Frontal cortex (tissue), 3 donors: ENCODE measurements at regions not wholly inside any gene's neighbourhood (a gene's known extent, or its start where the extent isn't known, plus 50 kb on each side); places are given as distances from the start of the nearest gene placed in this dataset.

ENCODE experiments used
- DNase-seq, 2 donors: peaks; one replicate each; pipeline ENCODE4 v3.0.0; 2012; ENCODE audit warnings: low spot score in 2 of 2
- FAIRE-seq: peaks from 2 replicates; lab custom pipeline; 2012; peaks lifted over from hg19 to GRCh38; lab: Jason Lieb, UNC
- donor health status: control.
- donor health status: control.
- donor health status: control.

DNA sequence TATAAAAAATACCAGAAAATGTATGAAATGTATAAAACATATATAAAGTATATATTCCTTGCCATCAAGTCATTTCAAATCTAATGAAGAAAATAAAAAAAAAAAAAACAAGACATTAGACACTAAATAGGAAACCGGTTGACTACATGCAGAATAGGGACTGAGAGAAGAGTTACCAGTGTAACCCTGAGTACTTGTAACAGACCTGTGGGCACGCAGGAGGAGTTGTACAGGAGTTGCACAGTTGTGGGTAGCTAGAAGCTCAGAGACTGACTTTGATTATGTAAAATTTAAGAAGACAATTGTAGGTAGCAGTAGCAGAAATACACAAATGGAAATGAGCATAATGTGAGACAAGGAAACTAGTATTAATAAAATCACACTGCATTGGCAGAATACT is 112.4 kb upstream of the DST start:
- DNase-seq (no peak), FAIRE-seq (no peak)

DNA sequence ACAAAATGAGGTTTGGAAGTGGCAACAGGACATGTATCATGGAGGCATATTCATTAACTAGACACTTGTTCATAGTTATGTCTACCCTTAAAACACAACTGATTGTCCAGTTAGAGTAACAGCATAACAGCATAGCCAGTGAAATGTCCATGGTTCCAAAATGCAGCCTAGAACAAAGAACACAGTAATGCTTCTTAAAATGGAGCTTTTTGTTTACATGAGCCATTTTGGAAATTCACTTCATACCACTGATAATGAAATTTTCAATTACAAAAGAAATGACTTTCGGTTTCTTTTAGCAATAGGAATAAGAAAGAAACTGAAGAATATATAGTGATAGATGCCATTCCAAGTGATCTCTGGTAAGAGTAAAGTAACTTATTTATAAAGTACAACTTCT is 111.1 kb upstream of the DST start:
- FAIRE-seq (peak; percentile 79), DNase-seq (no peak)

DNA sequence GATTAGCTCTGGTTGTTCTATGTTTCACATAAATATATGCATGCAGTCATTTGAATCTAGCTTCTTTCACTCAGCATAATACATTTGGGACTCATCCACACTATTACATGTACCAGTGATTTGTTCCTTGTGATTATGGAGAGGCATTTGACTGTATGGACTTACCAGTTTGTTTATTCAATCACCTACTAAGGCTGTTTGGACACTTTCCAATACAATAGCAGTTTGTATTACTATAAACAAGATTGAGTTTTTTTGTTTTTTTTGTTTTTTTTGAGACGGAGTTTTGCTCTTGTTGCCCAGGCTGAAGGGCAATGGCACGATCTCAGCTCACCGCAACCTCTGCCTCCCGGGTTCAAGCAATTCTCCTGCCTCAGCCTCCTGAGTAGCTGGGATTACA is 109.8 kb upstream of the DST start:
- no peak for DNase-seq
- no peak for FAIRE-seq

DNA sequence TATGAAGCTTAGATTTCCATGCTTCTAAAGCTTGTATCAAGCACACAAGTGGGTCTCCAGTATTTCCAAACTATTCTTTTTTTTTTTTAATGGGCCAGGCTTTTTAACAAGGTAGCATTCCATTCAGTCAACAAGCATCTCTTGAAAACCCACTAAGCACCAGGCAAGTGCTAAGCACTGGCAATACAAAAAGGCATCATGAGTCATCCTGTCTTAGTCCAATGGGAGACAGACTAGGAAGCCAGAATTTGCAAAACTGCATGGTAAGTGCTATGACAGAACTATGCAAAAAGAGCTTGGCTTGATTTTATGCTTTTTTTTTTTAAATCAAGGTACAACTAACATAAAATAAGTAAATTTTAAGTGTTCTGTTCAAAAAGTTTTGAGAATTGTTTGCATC is 109.3 kb upstream of the DST start:
- no peak for DNase-seq
- FAIRE-seq = no peak

DNA sequence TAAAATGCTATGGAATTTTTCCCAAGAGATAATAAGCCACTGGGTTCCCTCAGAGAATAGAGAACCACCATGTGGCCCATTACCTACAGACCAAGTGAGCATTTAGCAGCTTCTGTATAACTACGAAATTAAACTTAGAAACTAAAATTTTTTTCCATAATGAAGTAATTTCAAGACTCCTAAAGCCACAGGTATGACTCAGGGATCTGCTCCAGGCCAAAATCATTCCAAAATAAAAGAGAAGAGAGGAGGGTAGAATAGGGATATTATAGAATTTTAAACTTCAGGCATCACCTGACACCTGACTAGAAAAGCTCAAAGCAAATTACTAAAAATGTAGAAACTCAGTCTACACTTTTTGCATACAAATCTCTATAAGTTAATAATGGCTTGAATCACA is 108.9 kb upstream of the DST start:
- FAIRE-seq (no peak), DNase-seq (no peak)

DNA sequence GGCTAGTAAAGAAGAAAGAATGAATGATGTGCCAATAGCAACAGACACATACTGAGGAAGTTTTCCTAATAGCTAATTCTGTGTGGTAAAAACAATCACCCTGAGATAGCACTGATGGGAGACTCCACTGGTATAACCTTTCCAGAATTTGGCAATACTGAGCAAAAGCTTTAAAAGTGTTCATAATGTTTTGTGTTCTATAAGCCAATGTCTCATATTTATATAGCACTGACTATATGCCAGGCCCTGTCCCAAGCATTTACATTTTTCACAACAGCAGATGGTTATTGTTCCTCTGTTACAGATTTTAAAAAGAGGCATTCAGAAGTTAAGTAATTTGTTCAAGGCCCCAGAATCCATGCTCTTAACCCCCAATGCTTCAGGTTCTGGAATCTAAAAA is 108.0 kb upstream of the DST start:
- FAIRE-seq (no peak), DNase-seq (no peak)

DNA sequence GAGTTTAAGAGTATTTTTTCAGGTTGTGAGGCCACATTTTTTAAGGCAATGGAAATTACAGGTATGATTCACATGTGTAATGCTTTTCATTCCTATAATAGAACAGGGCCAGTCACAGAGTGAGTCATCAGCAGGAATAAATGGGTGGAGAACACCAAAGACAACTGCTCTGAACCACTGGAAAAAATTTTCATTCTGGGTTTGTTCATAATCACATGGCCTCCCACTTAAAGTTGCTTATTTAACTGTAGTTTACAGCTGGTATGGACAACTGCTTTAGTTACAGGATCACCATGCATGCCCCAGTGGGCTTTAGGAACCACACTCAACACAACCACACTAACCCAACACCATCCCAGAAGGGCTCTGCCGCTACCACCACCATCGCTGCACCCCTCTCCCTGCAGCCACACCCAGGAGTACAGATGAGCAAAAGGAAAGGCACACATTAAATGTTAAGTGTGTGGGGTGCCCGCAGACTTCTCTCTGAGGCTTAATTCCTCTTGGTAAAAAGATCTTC is 107.0 kb upstream of the DST start:
- DNase-seq (no peak), FAIRE-seq (no peak)

DNA sequence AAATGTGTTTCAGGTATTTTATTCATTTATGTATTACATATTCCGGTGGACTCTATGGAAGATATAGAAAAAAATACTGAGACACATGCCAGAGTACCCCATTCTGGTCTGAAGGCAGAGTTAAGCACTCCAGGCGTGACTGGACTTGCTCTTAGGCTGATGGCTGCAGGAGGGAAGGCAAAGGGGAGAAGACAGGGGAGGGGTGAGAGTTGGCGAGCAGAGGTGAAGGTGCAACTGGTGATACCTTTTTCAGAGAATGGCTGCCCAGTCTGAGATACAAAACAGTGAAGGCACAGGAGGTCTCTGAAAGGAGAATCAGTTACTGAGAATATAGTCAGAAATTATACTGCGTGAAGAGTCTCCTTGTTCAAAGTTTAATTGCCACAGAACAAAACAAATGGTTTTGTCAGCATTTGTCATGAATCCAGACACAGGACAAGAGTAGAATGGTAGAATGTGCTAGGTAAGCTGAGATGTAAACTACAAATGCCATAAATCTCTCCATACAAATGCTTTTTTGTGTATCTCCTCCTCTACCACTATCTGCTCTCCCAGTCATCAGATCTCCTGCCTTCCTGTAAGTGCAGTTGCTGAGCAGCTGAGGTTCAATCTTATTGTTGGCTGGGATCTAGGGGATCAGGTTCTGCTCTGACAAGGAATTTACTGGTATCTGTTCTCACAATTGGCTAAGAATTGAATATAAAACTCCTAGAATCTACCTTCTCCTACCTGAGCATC is 104.2 kb upstream of the DST start:
- no peak for FAIRE-seq
- no peak for DNase-seq

DNA sequence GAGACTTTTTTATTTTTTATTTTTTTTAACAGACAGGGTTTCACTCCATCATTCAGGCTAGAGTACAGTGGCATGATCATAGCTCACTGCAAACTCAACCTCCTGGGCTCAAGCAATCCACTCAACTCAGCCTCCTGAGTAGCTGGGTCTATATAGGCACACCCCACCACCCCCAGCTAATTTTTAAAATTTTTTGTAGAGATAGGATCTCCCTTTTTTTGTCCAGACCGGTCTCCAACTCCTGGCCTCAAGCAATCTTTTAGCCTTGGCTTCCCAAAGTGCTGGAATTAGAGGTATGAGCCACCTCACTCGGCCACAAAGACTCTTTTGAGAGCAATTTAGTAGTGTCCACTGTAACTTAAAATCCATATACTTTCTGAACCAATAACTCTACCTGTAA is 103.3 kb upstream of the DST start:
- DNase-seq (no peak), FAIRE-seq (no peak)

DNA sequence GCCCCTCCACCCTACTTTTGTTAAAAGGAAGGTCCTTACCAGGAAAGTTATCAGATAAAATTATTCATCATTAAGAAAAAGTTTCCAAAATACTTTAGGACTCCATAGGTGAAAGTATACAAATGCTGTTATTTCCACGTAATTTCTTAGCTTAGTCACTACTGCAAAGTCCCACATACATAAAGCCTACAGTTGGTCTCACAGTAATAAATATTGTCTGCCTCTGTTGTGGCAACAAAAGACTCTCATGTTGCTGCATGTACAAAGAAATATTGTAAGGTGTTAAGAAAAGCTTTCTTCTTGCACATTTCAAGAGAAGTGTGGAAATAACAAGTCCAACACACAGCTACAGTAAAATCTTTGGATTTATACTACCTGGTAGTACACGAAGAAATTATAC is 102.4 kb upstream of the DST start:
- DNase-seq (no peak), FAIRE-seq (no peak)

DNA sequence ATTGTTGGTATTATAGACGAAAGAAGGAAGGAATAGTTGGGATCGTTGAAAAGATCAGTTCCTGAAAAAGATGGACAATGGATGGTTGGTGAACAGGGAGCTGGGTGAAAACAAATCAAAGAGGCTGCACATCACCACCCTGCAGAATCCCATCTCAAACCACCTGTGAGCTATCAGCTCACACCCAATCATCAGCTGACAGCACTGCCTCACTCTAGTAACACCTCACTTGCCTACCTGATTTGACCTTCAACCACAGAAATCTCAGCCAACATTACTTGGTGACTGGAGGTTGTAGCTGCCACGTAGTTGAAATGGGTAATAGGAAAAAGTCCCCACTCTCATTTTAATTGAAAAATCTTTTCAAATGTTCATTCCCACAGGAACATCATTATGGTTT is 101.8 kb upstream of the DST start:
- DNase-seq (no peak), FAIRE-seq (no peak)

DNA sequence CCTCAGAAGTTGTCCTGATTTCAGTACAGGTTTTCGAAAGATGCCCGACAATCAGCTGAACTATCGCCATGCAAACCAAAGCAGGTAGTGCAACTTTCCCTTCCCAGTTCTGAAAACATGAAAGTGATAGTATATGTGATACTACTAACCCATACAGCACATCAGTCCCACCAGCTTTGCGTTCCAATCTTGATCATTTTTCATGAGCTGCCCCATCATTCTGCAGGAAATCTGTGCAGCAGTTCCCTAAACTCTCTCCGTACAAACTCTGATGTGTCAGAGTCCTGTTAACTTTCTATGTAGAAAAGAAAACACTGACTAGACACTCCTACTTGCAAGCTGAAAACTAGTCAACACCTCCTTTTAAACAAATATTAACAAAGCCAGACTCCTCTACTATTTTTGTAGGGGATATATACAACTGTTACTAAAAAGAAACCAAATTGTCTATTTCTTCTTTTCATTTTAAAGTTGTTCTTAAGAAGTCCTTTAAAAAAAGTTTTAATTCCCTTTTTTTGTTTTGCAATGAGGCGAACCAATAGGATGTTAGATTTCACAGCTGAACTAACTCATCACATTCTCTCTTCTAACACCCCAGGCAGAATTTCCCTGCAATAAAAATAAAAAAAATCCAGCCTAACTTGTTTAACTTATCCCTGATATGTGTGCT is 99.6 kb upstream of the DST start:
- FAIRE-seq (no peak), DNase-seq (no peak)

DNA sequence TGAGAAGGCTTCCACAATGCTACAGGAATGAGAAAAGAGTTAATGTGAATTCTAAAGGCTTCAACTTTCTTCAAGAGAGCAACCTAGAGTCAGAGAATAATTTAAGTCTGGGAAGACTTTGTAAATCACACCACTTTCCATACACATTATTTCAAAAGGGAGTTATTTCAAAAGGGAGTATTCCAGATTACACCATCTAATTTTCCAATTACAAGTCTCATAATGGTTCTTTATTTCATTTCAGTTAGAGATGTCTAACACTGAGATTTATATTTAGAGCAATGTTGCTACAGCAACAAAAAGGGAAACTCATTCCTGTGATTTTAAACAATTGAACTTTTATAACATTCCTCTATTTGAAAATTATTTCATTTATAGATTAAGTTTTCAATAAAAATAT is 98.8 kb upstream of the DST start:
- no peak for FAIRE-seq

DNA sequence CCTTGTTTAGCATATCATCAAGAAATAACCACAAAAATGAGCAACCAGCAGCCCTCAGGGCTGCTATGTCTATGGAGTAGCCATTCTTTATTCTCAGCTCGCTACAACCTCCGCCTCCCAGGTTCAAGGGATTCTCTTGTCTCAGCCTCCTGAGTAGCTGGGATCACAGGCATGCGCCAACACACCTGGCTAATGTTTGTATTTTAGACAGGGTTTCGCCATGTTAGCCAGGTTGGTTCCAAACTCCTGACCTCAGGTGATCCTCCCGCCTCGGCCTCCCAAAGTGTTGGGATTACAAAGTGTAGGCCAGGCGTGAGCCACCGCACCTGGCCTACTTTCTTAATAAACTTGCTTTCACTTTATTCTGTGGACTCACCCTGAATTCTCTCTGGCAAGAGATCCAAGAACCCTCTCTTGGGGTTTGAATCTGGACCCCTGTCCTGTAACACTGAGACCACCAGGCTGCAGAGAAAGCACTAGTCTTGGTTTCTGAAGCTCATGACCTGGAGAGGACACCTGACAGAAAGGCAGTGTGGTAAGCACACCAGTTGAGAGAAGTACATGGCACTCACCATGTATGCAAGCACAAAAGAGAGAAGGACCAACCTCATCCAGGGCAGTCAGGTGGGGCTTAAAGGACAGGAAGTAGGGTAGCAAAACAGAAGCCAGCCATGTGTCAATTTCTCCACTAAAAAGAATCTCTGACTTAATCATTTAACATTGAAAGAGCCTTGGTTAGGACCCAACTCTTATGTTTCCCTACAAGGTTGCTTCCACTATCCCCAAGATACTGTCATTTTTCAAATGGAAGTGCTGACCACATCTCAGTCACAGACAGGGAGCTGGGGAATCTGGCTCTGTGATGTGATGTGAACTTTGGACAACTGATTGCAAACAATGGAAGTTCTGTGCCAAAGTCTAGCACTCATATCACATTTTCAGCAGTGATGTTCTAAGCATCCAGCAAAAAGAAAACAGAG is 97.4 kb upstream of the DST start:
- no peak for FAIRE-seq

More for the DNA sequence above, 98.8 kb upstream of the DST start:
- DNase-seq = no peak

DNA sequence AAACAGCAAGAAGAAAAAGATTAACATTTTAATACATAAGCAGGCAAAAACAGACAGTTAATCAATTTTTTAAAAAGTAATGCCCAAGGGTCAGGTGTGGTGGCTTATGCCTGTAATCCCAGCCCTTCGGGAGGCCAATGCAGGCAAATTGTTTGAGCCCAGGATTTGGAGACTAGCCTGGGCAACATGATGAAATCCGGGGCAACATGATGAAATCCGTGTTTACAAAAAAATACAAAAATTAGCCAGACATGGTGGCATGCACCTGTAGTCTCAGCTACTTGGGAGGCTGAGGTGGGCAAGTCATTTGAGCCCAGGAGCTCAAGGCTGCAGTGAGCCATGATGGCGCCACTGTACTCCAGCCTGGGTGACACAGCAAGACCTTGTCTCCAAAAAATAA is 94.1 kb upstream of the DST start:
- no peak for FAIRE-seq
- DNase-seq = no peak

More for the DNA sequence above, 97.4 kb upstream of the DST start:
- DNase-seq = no peak

DNA sequence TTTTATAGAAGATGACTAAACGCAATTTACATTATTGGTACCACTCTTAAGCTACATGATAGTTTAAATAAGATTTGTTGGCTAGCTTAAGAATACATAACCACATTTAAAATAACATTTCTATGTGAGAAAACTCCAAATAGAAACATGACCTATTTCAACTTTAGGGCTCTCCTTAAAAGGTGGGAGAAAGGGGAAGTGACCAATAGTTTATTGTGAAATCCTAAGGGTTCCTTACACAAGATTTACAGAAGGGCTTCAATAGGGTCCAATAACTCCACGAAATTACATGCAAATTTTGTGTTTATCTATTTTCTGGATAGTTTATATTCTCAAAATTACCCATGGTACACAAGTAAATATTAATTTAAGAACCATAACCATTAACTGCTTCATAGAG is 91.6 kb upstream of the DST start:
- FAIRE-seq (no peak), DNase-seq (no peak)

DNA sequence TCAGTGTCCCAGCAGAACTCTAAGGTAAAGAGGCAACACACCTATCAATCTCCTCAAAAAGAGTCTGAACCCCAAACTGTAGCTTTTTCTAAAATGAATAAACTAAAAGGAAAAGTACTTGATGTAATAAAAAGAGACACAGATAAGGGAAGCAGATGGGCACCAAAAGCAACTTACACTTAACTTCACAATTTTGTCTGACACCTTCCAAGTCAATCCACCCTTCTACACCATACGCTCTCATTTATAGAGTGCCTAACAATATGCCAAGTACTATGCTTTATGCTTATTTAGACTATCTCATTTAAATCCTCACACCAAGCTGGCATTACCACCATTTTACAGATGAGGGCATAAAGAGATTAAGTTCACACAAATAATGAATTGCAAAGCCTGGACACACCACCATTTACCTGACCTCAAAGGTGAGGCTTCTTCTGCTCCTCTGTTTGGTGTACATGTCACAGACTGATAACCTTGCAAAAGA is 90.6 kb upstream of the DST start:
- no peak for FAIRE-seq
- DNase-seq = no peak

DNA sequence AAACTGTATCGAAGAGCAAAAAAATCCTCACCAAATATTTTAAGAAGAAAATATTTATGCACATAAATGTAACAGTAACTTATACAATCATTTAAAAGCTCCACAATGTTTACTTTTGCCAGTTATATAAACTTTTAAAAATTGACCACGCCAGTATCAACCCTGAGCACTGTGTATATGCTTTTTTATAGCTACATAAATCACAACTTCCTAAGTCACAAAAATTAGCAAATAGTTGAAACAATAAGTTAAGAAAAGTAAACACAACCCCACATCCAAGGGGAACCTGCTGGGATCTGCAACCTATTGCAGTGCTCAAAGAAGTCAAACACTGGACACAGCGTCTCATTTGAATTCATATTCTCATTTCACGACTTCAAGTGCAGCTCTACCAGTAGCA is 89.8 kb upstream of the DST start:
- FAIRE-seq (no peak), DNase-seq (no peak)

DNA sequence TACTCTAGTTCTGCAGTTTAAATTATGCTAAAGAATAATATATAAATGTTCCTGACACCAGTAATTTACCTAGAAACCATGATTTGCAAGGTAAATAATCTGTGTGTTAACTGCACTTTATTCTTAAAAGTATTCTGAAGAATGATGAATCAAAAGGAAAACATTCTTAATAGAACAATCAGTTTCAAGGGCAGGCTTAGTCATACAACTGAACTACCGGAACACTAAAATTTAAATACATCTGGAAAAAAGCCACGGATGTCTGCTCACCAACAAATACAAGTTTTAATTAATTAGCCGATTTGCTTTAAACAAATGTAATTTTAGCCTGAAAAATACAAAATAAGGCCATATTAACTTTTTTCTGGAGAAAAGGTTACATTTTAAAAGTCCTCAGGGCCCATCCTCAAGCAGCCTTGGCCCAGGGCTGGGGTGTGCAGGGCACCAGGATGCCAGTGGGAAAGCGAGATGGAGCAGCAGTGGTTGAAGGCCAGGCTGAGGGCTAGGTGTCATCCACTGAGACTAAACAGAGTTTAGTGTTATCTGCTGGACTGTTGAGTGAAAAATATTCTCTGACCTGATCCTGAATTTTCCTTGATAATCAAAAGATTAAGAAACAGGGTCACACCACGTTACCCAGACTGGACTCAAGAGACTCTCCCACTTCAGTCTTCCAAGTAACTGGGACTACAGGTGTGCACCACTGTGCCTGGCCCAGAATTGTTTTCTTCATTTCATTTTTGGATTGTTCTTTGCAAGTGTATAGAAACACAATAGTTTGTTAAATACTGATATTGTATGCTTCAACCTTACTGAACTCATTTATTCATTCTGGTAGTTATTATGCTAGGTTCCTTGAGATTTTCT is 88.2 kb upstream of the DST start:
- FAIRE-seq (no peak), DNase-seq (no peak)
